HG02571 (cell line): ENCODE measurements at regions not wholly inside any gene's neighbourhood (a gene's known extent, or its start where the extent isn't known, plus 50 kb on each side); places are given as distances from the start of the nearest gene placed in this dataset.
"Not testable (repeated sequence)": the region's sequence is repeated elsewhere in the genome, so short reads cannot be mapped to it uniquely, and the experiment has no call there.

Experiments
- ATAC-seq: cut with Tn5 transposase; IDR thresholded peaks from one replicate; pipeline ENCODE4 v1.9.1; 2021; ENCODE audit warnings: mild to moderate bottlenecking, moderate library complexity; ENCODE audit not compliant: unreplicated experiment

GRCh38 chr14:106753751-106754150, 1227.4 kb downstream of the TMEM121 start:
- not testable (repeated sequence) for ATAC-seq

- ATAC-seq, result not testable (repeated sequence)
Measured at GRCh38 chr14:106757444-106757843, 1231.1 kb downstream of the TMEM121 start.

- not testable (repeated sequence) for ATAC-seq
Measured at GRCh38 chr14:106761886-106762816, 1235.8 kb downstream of the TMEM121 start.

GRCh38 chr14:106764968-106765369, 1238.6 kb downstream of the TMEM121 start:
- not testable (repeated sequence) for ATAC-seq

GRCh38 chr14:106766145-106766544, 1239.8 kb downstream of the TMEM121 start:
- ATAC-seq, result no peak

GRCh38 chr14:106766551-106767277, 1240.3 kb downstream of the TMEM121 start:
- ATAC-seq, result not testable (repeated sequence)

GRCh38 chr14:106768230-106768629, 1241.8 kb downstream of the TMEM121 start:
- not testable (repeated sequence) for ATAC-seq

- ATAC-seq, result not testable (repeated sequence)
Measured at GRCh38 chr14:106768972-106769700, 1242.8 kb downstream of the TMEM121 start.

- ATAC-seq, result not testable (repeated sequence)
Measured at GRCh38 chr14:106770158-106770672, 1243.8 kb downstream of the TMEM121 start.

- ATAC-seq, result not testable (repeated sequence)
Measured at GRCh38 chr14:106774889-106775480, 1248.6 kb downstream of the TMEM121 start.

GRCh38 chr14:106776395-106776983, 1250.1 kb downstream of the TMEM121 start:
- no peak for ATAC-seq

- no peak for ATAC-seq
Measured at GRCh38 chr14:106778986-106779385, 1252.6 kb downstream of the TMEM121 start.

- no peak for ATAC-seq
Measured at GRCh38 chr14:106786697-106787096, 1260.3 kb downstream of the TMEM121 start.

- no peak for ATAC-seq
Measured at GRCh38 chr14:106787626-106788025, 1261.2 kb downstream of the TMEM121 start.

GRCh38 chr14:106788534-106788933, 1262.2 kb downstream of the TMEM121 start:
- ATAC-seq, result no peak

- no peak for ATAC-seq
Measured at GRCh38 chr14:106789318-106789717, 1262.9 kb downstream of the TMEM121 start.

GRCh38 chr14:106790189-106791036, 1264.0 kb downstream of the TMEM121 start:
- ATAC-seq, result no peak

GRCh38 chr14:106792543-106792942, 1266.2 kb downstream of the TMEM121 start:
- no peak for ATAC-seq

- not testable (repeated sequence) for ATAC-seq
Measured at GRCh38 chr14:106798166-106798565, 1271.8 kb downstream of the TMEM121 start.
